ENCODE measurements at regions not wholly inside any gene's neighbourhood (a gene's known extent, or its start where the extent isn't known, plus 50 kb on each side); places are given as distances from the start of the nearest gene placed in this dataset.
A peak's percentile ranks its signal among the peaks of the same experiment; 100 is the strongest.

DNA sequence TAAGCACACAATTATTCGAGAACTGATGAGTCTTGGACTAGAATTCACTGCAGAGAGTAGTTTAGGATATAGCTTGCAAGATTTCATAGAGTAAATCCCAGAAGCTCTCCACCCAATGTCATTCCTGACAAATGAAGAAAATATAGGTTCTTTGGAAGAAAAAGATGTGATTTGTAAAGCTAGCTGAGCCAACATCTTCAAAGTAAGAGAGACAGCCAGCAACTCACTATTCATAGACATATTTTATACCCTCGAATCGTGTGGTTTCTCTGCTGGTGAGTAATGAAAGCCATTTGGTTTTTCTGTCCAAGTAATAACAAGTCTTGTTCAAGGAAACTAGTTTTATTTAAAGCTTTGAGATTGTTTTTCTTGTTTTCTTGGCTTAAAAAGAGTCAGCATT is 165.7 kb upstream of the SYT6 start:
- dilution Hi-C loops (cut with MboI; ENCODE audit: extremely low pct_ligation_motif_present, low sequenced_read_pairs) = no loop called here
- no peaks in the 10 kb centered on the region for H3K27me3 ChIP-seq (ENCODE audit: control insufficient read depth, extremely low read depth, insufficient read depth, low read length)
- H3K9me3 ChIP-seq (ENCODE audit: control insufficient read depth, low read depth, low read length) = peaks cover 1% of the 10 kb centered on the region
- DNase-seq (ENCODE audit: low read depth, low spot score) (no peak), FAIRE-seq (peak; percentile 69)
- peaks cover 22% of the 10 kb centered on the region for H3K4me1 ChIP-seq (ENCODE audit: control insufficient read depth, extremely low read depth, insufficient read depth, low read length)
- no peaks in the 10 kb centered on the region for H3K9me1 ChIP-seq (ENCODE audit: control insufficient read depth, extremely low read depth, insufficient read depth, low read length)
- no peaks in the 10 kb centered on the region for H3K79me2 ChIP-seq (ENCODE audit: control insufficient read depth, insufficient read depth, low read length)
- no peaks in the 10 kb centered on the region for H3K36me3 ChIP-seq (ENCODE audit: control insufficient read depth in 2 of 2, extremely low read depth in 1 of 2, insufficient read depth in 2 of 2, low read length in 2 of 2)
- H3K4me3 ChIP-seq (ENCODE audit: control insufficient read depth in 2 of 3, extremely low read depth in 1 of 3, insufficient read depth in 2 of 3, low read depth in 1 of 3, low read length in 3 of 3) = peak overlapping the region in 1 of 3 experiments; percentile 51
- peak overlapping the region; percentile 16 for H3K9ac ChIP-seq (ENCODE audit: control insufficient read depth, extremely low read depth, insufficient read depth, low read length)
- peak overlapping the region; percentile 51 for H2AFZ ChIP-seq (ENCODE audit: control insufficient read depth, low read length)
- peak overlapping the region; percentile 30 for H3K4me2 ChIP-seq (ENCODE audit: control insufficient read depth, extremely low read depth, insufficient read depth, low read depth, low read length)
- peak overlapping the region; percentile 70 for H3K27ac ChIP-seq (ENCODE audit: control insufficient read depth, insufficient read depth, low read length)
- TF ChIP-seq CTCF (optimal IDR thresholded peaks at IDR 0.05 in 1 of 3, IDR thresholded peaks at IDR 0.05 in 1 of 3, conservative IDR thresholded peaks at IDR 0.05 in 1 of 3; ENCODE audit: extremely low read depth in 1 of 3, insufficient read depth in 2 of 3, low read length in 3 of 3) (no peak), EZH2 (IDR thresholded peaks at IDR 0.05; ENCODE audit: low read length) (no peak)
- H4K20me1 ChIP-seq (ENCODE audit: control insufficient read depth, extremely low read depth, insufficient read depth, low read length) = no peaks in the 10 kb centered on the region

GRCh38 chr1:114318961-114319360 is 165.3 kb upstream of the SYT6 start:
- no peak for FAIRE-seq
- H3K9me3 ChIP-seq (ENCODE audit: control insufficient read depth, low read depth, low read length) = peaks cover 3% of the 10 kb centered on the region
- peak overlapping the region; percentile 30 for H3K4me2 ChIP-seq (ENCODE audit: control insufficient read depth, extremely low read depth, insufficient read depth, low read depth, low read length)
- DNase-seq (ENCODE audit: low read depth, low spot score) = no peak
- peaks cover 22% of the 10 kb centered on the region for H3K4me1 ChIP-seq (ENCODE audit: control insufficient read depth, extremely low read depth, insufficient read depth, low read length)
- H3K4me3 ChIP-seq (ENCODE audit: control insufficient read depth in 2 of 3, extremely low read depth in 1 of 3, insufficient read depth in 2 of 3, low read depth in 1 of 3, low read length in 3 of 3) = peak overlapping the region in 1 of 3 experiments; percentile 13
- H3K9me1 ChIP-seq (ENCODE audit: control insufficient read depth, extremely low read depth, insufficient read depth, low read length) = no peaks in the 10 kb centered on the region
- no peaks in the 10 kb centered on the region for H3K79me2 ChIP-seq (ENCODE audit: control insufficient read depth, insufficient read depth, low read length)
- H3K36me3 ChIP-seq (ENCODE audit: control insufficient read depth in 2 of 2, extremely low read depth in 1 of 2, insufficient read depth in 2 of 2, low read length in 2 of 2) = no peaks in the 10 kb centered on the region
- dilution Hi-C loops (cut with MboI; ENCODE audit: extremely low pct_ligation_motif_present, low sequenced_read_pairs) = no loop called here
- H3K27ac ChIP-seq (ENCODE audit: control insufficient read depth, insufficient read depth, low read length) = peak overlapping the region; percentile 70
- H4K20me1 ChIP-seq (ENCODE audit: control insufficient read depth, extremely low read depth, insufficient read depth, low read length) = no peaks in the 10 kb centered on the region
- no peaks in the 10 kb centered on the region for H3K27me3 ChIP-seq (ENCODE audit: control insufficient read depth, extremely low read depth, insufficient read depth, low read length)
- no peak overlapping the region for H3K9ac ChIP-seq (ENCODE audit: control insufficient read depth, extremely low read depth, insufficient read depth, low read length)
- TF ChIP-seq EZH2 (IDR thresholded peaks at IDR 0.05; ENCODE audit: low read length) = no peak
- no peak for TF ChIP-seq CTCF (optimal IDR thresholded peaks at IDR 0.05 in 1 of 3, IDR thresholded peaks at IDR 0.05 in 1 of 3, conservative IDR thresholded peaks at IDR 0.05 in 1 of 3; ENCODE audit: extremely low read depth in 1 of 3, insufficient read depth in 2 of 3, low read length in 3 of 3)
- no peak overlapping the region for H2AFZ ChIP-seq (ENCODE audit: control insufficient read depth, low read length)

Data from keratinocyte (primary cell).